HFFc6 (cell line): ENCODE measurements at regions not wholly inside any gene's neighbourhood (a gene's known extent, or its start where the extent isn't known, plus 50 kb on each side); places are given as distances from the start of the nearest gene placed in this dataset.
"Not testable (repeated sequence)": the region's sequence is repeated elsewhere in the genome, so short reads cannot be mapped to it uniquely, and the experiment has no call there.

Experiments
- DNase-seq: peaks from one replicate; pipeline ENCODE4 v3.0.0-alpha.2; 2018
- H3K27ac Mint-ChIP-seq: 2 replicates; pipeline ENCODE4 v1.8.0; 2020; ENCODE audit warnings: mild to moderate bottlenecking, mixed read lengths
- H3K27me3 Mint-ChIP-seq: 2 replicates; pipeline ENCODE4 v1.8.0; 2021; ENCODE audit warnings: mild to moderate bottlenecking, moderate library complexity, mixed read lengths; ENCODE audit not compliant: insufficient read depth
- H3K36me3 Mint-ChIP-seq: 2 replicates; pipeline ENCODE4 v1.8.0; 2021; ENCODE audit warnings: low read depth, mixed read lengths
- H3K4me1 Mint-ChIP-seq: 2 replicates; pipeline ENCODE4 v1.8.0; 2020; ENCODE audit warnings: low read depth, mixed read lengths
- H3K4me3 Mint-ChIP-seq: 2 replicates; pipeline ENCODE4 v1.8.0; 2020; ENCODE audit warnings: mild to moderate bottlenecking, moderate library complexity, mixed read lengths
- H3K9me3 Mint-ChIP-seq: 2 replicates; pipeline ENCODE4 v1.8.0; 2020; ENCODE audit warnings: mild to moderate bottlenecking, mixed read lengths
- CTCF ChIP-seq: fragments of 200-600 bp; sonication (generic); IDR thresholded peaks from 2 replicates; pipeline ENCODE4 v1.5.0; 2021; ENCODE audit warnings: antibody characterized with exemption, mild to moderate bottlenecking

- H3K4me1 Mint-ChIP-seq, result peaks cover 6% of the 10 kb centered on the region; the same call in 1 of the 2 replicates
- H3K27ac Mint-ChIP-seq, result no peak overlapping the region
- no peaks in the 10 kb centered on the region for H3K9me3 Mint-ChIP-seq
- no peak overlapping the region for H3K4me3 Mint-ChIP-seq
- no peak for DNase-seq
- no peaks in the 10 kb centered on the region for H3K36me3 Mint-ChIP-seq
- no peak for TF ChIP-seq CTCF
- no peaks in the 10 kb centered on the region for H3K27me3 Mint-ChIP-seq
Measured at GRCh38 chr4:112748352-112748878, 111.5 kb downstream of the LARP7 start.

GRCh38 chr4:112750749-112751148, 113.8 kb downstream of the LARP7 start:
- DNase-seq, H3K27ac Mint-ChIP-seq, H3K9me3 Mint-ChIP-seq, H3K4me3 Mint-ChIP-seq, H3K36me3 Mint-ChIP-seq, H3K4me1 Mint-ChIP-seq, H3K27me3 Mint-ChIP-seq: not testable (repeated sequence)

- Mint-ChIP-seq H3K4me1 (peaks cover 6% of the 10 kb centered on the region; the same call in 1 of the 2 replicates), H3K4me3 (no peak overlapping the region), H3K27ac (no peak overlapping the region), H3K9me3 (no peaks in the 10 kb centered on the region), H3K27me3 (peaks cover 3% of the 10 kb centered on the region; the same call in 1 of the 2 replicates), H3K36me3 (no peaks in the 10 kb centered on the region)
- no peak for DNase-seq
- no peak for TF ChIP-seq CTCF
Measured at GRCh38 chr4:112751447-112751846, 114.5 kb downstream of the LARP7 start.

- no peaks in the 10 kb centered on the region for H3K9me3 Mint-ChIP-seq
- no peak for TF ChIP-seq CTCF
- H3K27ac Mint-ChIP-seq, result no peak overlapping the region
- H3K36me3 Mint-ChIP-seq, result no peaks in the 10 kb centered on the region
- DNase-seq, result no peak
- H3K4me3 Mint-ChIP-seq, result no peak overlapping the region
- peaks cover 3% of the 10 kb centered on the region; the same call in 1 of the 2 replicates for H3K4me1 Mint-ChIP-seq
- H3K27me3 Mint-ChIP-seq, result peaks cover 3% of the 10 kb centered on the region; the same call in 1 of the 2 replicates
Measured at GRCh38 chr4:112752061-112752460, 115.1 kb downstream of the LARP7 start.

GRCh38 chr4:112752510-112752909, 115.6 kb downstream of the LARP7 start:
- Mint-ChIP-seq H3K36me3 (no peaks in the 10 kb centered on the region), H3K4me1 (no peaks in the 10 kb centered on the region), H3K4me3 (no peak overlapping the region), H3K27me3 (peaks cover 3% of the 10 kb centered on the region; the same call in 1 of the 2 replicates), H3K9me3 (no peaks in the 10 kb centered on the region), H3K27ac (no peak overlapping the region)
- TF ChIP-seq CTCF, result no peak
- DNase-seq, result no peak

GRCh38 chr4:112753333-112753732, 116.4 kb downstream of the LARP7 start:
- no peaks in the 10 kb centered on the region for H3K9me3 Mint-ChIP-seq
- no peak for DNase-seq
- peaks cover 3% of the 10 kb centered on the region; the same call in 1 of the 2 replicates for H3K27me3 Mint-ChIP-seq
- TF ChIP-seq CTCF, result no peak
- no peak overlapping the region for H3K4me3 Mint-ChIP-seq
- H3K27ac Mint-ChIP-seq, result no peak overlapping the region
- no peaks in the 10 kb centered on the region for H3K4me1 Mint-ChIP-seq
- no peaks in the 10 kb centered on the region for H3K36me3 Mint-ChIP-seq
